HepG2 (cell line): ENCODE measurements at regions not wholly inside any gene's neighbourhood (a gene's known extent, or its start where the extent isn't known, plus 50 kb on each side); places are given as distances from the start of the nearest gene placed in this dataset.

Experiments
- ATAC-seq: fragments of 200-7000 bp; cut with Tn5 transposase; 3 replicates; pipeline ENCODE4 v1.9.1; 2020; ENCODE audit warnings: mild to moderate bottlenecking, moderate library complexity
- BruUV-seq: library from RNA; stranded (reverse); fragments of 400-500 nt; replicated peaks from 2 replicates; lab custom pipeline; 2021; lab: Mats Ljungman, UMichigan
- CTCF ChIA-PET: fragments of 300-600 bp; formaldehyde crosslinking; extraction: SDS; loops from one replicate; lab custom pipeline; 2021; ENCODE audit warnings: low total read pairs, inconsistent platforms, low intra/inter-chr PET ratio; lab: Yijun Ruan, JAX
- POLR2A ChIA-PET: fragments of 350-600 bp; sonication (Branson Sonifier 250); formaldehyde crosslinking; loops from one replicate; lab custom pipeline; 2020; ENCODE audit warnings: antibody characterized with exemption, inconsistent platforms; lab: Yijun Ruan, JAX
- DNase-seq: peaks from one replicate; pipeline ENCODE4 v3.0.0-alpha.2; 2015; ENCODE audit warnings: low spot score
- FAIRE-seq: peaks from 3 replicates; lab custom pipeline; 2011; peaks lifted over from hg19 to GRCh38; lab: Jason Lieb, UNC
- H2AFZ ChIP-seq: one replicate; pipeline ENCODE4 v1.6.1; 2011; ENCODE audit warnings: low read length, inconsistent platforms
- H3K27ac ChIP-seq: fragments of 300-600 bp; 3 replicates; pipeline ENCODE4 v1.8.0; 2011; ENCODE audit warnings: mixed run types, mild to moderate bottlenecking, mixed read lengths, low read length, inconsistent platforms; ENCODE audit not compliant: insufficient read depth; ENCODE audit errors: extremely low read length
- H3K27me3 ChIP-seq, 2 experiments: fragments of 200-600 bp in 1 of 2; 2 replicates in 1 of 2; 3 replicates in 1 of 2; pipeline versions ENCODE4 v1.6.0 to v1.8.0; 2011; ENCODE audit warnings: low read length in 2 of 2, mild to moderate bottlenecking in 2 of 2, moderate library complexity in 2 of 2, inconsistent platforms in 1 of 2; ENCODE audit not compliant: insufficient read depth in 2 of 2, control insufficient read depth in 1 of 2
- H3K36me3 ChIP-seq, 2 experiments: fragments of 200-600 bp in 1 of 2; replicated peaks in 1 of 2; 2 replicates in 1 of 2; 3 replicates in 1 of 2; pipeline versions ENCODE4 v1.5.1 to v1.8.0; 2011; ENCODE audit warnings: low read length in 2 of 2, inconsistent platforms in 1 of 2; ENCODE audit not compliant: insufficient read depth in 2 of 2, control insufficient read depth in 1 of 2
- H3K4me1 ChIP-seq: 2 replicates; pipeline ENCODE4 v1.5.1; 2012; ENCODE audit warnings: low read length, inconsistent platforms; ENCODE audit not compliant: insufficient read depth
- H3K4me2 ChIP-seq: 2 replicates; pipeline ENCODE4 v1.6.0; 2011; ENCODE audit warnings: low read depth, low read length, inconsistent platforms
- H3K4me3 ChIP-seq, 3 experiments: fragments of 200-600 bp in 1 of 3; sonication (generic), shearing (Covaris generic) in 1 of 3; replicated peaks in 1 of 3; 2 replicates each; pipeline ENCODE4 v1.5.1; 2011 to 2016; ENCODE audit warnings: low read length in 3 of 3, inconsistent platforms in 2 of 3, low read depth in 2 of 3, mild to moderate bottlenecking in 2 of 3, control low read depth in 1 of 3, mixed read lengths in 1 of 3; ENCODE audit not compliant: insufficient read depth in 1 of 3
- H3K79me2 ChIP-seq: one replicate; pipeline ENCODE4 v1.6.1; 2011; ENCODE audit warnings: low read length, inconsistent platforms; ENCODE audit not compliant: insufficient read depth
- H3K9ac ChIP-seq: 2 replicates; pipeline ENCODE4 v1.6.0; 2011; ENCODE audit warnings: mild to moderate bottlenecking, low read depth, low read length, inconsistent platforms; ENCODE audit not compliant: insufficient read depth
- H3K9me3 ChIP-seq: 2 replicates; pipeline ENCODE4 v1.5.1; 2012; ENCODE audit warnings: mild to moderate bottlenecking, low read length
- H4K20me1 ChIP-seq: 2 replicates; pipeline ENCODE4 v1.6.0; 2011; ENCODE audit warnings: inconsistent platforms, mild to moderate bottlenecking, low read length, moderate library complexity; ENCODE audit not compliant: insufficient read depth
- BCL6 ChIP-seq: IDR thresholded peaks from 2 replicates; pipeline ENCODE4 v1.6.1; 2016; ENCODE audit warnings: missing genetic modification reagents, missing compliant biosample characterization
- BORCS8-MEF2B ChIP-seq: sonication (generic); formaldehyde crosslinking; IDR thresholded peaks from 2 replicates; pipeline ENCODE4 v1.8.0; 2022; ENCODE audit warnings: mild to moderate bottlenecking, missing genetic modification reagents
- CBX2 ChIP-seq, 2 experiments: fragments of 200-600 bp in 1 of 2; sonication (generic); formaldehyde crosslinking in 1 of 2; IDR thresholded peaks; 2 replicates each; pipeline versions ENCODE4 v1.7.0 to v1.8.1; 2018 to 2022; ENCODE audit warnings: low read depth in 2 of 2, low read length in 1 of 2, mild to moderate bottlenecking in 1 of 2, missing genetic modification reagents in 1 of 2
- EED ChIP-seq: sonication (generic); formaldehyde crosslinking; IDR thresholded peaks from 2 replicates; pipeline ENCODE4 v1.5.0; 2020; ENCODE audit warnings: mild to moderate bottlenecking, missing genetic modification reagents
- FOXJ3 ChIP-seq: sonication (generic); formaldehyde crosslinking; IDR thresholded peaks from 2 replicates; pipeline ENCODE4 v1.4.0; 2020; ENCODE audit warnings: missing genetic modification reagents, mild to moderate bottlenecking, borderline replicate concordance
- PAWR ChIP-seq: sonication (generic); formaldehyde crosslinking; IDR thresholded peaks from 2 replicates; pipeline ENCODE4 v1.4.0; 2020; ENCODE audit warnings: missing genetic modification reagents, mild to moderate bottlenecking, borderline replicate concordance
- SP4 ChIP-seq: sonication (generic); formaldehyde crosslinking; IDR thresholded peaks from 2 replicates; pipeline ENCODE4 v1.8.1; 2023; ENCODE audit warnings: mild to moderate bottlenecking, missing genetic modification reagents
- ZBTB8A ChIP-seq: sonication (generic); formaldehyde crosslinking; IDR thresholded peaks from 2 replicates; pipeline ENCODE4 v1.4.0; 2020; ENCODE audit warnings: mild to moderate bottlenecking, low read depth, missing genetic modification reagents, borderline replicate concordance
- ZNF274 ChIP-seq: sonication (generic); formaldehyde crosslinking; IDR thresholded peaks from 2 replicates; pipeline ENCODE4 v1.5.1; 2020; ENCODE audit warnings: mild to moderate bottlenecking, missing genetic modification reagents
- WGBS: methylation state at CpG from one replicate; pipeline ENCODE4 v1.1.6; 2017; ENCODE audit warnings: low lambda C conversion rate; 5-methylcytosine and 5-hydroxymethylcytosine counted together
- in situ Hi-C: cut with HindIII; loops from 2 replicates; pipeline ENCODE4 v1.10.0; 2017; ENCODE audit warnings: low pct_unique_long_range_greater_than_20kb; ENCODE audit not compliant: extremely low pct_ligation_motif_present
- intact Hi-C: fragments of 100-400 bp; cut with micrococcal nuclease; formaldehyde crosslinking; loops from one replicate; pipeline ENCODE4 v1.10.0; 2022; ENCODE audit not compliant: unreplicated experiment
- TF ChIP-seq, protein P1 (sequence below): sonication (generic); formaldehyde crosslinking; IDR thresholded peaks from 2 replicates; pipeline ENCODE4 v1.4.0; 2020; ENCODE audit warnings: missing genetic modification reagents
- TF ChIP-seq, protein P2 (sequence below): sonication (generic); formaldehyde crosslinking; IDR thresholded peaks from 2 replicates; pipeline ENCODE4 v1.5.1; 2020; ENCODE audit warnings: missing genetic modification reagents, mild to moderate bottlenecking, borderline replicate concordance
- TF ChIP-seq, protein P3 (sequence below): sonication (generic); formaldehyde crosslinking; IDR thresholded peaks from 2 replicates; pipeline ENCODE4 v1.5.1; 2020; ENCODE audit warnings: mild to moderate bottlenecking, moderate library complexity, missing genetic modification reagents

DNA sequence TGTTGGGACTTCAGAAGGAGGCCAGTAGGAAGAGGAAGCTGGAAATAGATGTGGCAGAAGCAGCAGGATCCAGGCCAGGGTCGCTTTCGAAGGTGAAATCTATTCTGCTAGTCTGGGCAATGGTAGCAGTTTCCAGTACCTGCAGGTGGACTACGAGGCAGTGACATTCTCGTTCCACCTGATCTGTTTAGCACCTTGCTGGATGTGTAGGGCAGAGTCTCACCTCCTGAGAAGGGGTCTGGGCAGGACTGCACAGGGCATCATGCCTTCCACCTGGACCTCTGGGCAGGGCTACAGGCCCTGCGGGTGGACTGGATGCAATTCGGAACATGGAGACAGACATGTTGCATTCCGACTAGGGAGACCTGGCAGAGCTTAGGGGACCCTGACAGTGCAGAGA is 254.8 kb upstream of the ZNF32 start:
- Histone ChIP-seq H3K36me3 (no peaks in the 10 kb centered on the region), H3K27ac (no peak overlapping the region), H3K79me2 (no peaks in the 10 kb centered on the region), H2AFZ (no peak overlapping the region), H4K20me1 (no peaks in the 10 kb centered on the region), H3K4me2 (no peak overlapping the region), H3K4me1 (peaks cover 25% of the 10 kb centered on the region), H3K27me3 (no peaks in the 10 kb centered on the region), H3K9me3 (no peaks in the 10 kb centered on the region), H3K4me3 (no peak overlapping the region), H3K9ac (no peak overlapping the region)
- intact Hi-C loops (no loop called here), in situ Hi-C loops (no loop called here)
- DNase-seq = no peak
- BruUV-seq = no TSS peak
- ATAC-seq = peak; percentile 18; the same call in 1 of the 3 replicates
- TF ChIP-seq PAWR (CRISPR knock-in tag) = no peak
- 66% methylated on average over 6 of the region's 7 CpGs for WGBS
- POLR2A ChIA-PET = no interaction called here
- CTCF ChIA-PET = no interaction called here
- FAIRE-seq = no peak

DNA sequence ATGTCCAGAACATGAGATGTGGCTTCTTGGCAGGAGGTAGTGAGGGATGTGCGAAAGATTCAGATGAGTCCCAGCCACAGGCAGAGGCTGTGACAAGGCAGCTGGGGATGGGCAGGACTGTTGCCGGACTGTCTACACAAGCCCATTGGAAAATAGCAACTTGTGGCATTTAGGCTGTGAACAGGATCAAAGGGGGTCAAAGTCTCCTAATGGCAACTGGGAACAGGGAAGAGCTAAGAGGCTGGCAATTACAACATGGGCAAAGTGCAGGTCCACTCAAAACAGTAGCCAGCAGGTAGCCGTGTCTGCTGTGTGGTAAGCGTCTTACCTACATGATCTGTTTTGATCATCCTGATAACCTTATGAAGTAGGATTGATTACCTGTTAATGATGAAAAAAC is 254.2 kb upstream of the ZNF32 start:
- FAIRE-seq = no peak
- Histone ChIP-seq H3K27ac (no peak overlapping the region), H3K36me3 (no peaks in the 10 kb centered on the region), H3K4me1 (peaks cover 25% of the 10 kb centered on the region), H3K9ac (no peak overlapping the region), H3K27me3 (no peaks in the 10 kb centered on the region), H3K79me2 (no peaks in the 10 kb centered on the region), H3K4me3 (no peak overlapping the region), H2AFZ (no peak overlapping the region), H3K4me2 (peak overlapping the region; percentile 59), H4K20me1 (no peaks in the 10 kb centered on the region), H3K9me3 (no peaks in the 10 kb centered on the region)
- ChIA-PET POLR2A (no interaction called here), CTCF (no interaction called here)
- peak; percentile 95 for ATAC-seq
- intact Hi-C loops = no loop called here
- in situ Hi-C loops = no loop called here
- 8% methylated on average over 4 of the region's 4 CpGs for WGBS
- BruUV-seq = no TSS peak
- peak; percentile 75 for DNase-seq
- no peak for TF ChIP-seq EED (CRISPR knock-in tag)
- TF ChIP-seq, protein P1, sequence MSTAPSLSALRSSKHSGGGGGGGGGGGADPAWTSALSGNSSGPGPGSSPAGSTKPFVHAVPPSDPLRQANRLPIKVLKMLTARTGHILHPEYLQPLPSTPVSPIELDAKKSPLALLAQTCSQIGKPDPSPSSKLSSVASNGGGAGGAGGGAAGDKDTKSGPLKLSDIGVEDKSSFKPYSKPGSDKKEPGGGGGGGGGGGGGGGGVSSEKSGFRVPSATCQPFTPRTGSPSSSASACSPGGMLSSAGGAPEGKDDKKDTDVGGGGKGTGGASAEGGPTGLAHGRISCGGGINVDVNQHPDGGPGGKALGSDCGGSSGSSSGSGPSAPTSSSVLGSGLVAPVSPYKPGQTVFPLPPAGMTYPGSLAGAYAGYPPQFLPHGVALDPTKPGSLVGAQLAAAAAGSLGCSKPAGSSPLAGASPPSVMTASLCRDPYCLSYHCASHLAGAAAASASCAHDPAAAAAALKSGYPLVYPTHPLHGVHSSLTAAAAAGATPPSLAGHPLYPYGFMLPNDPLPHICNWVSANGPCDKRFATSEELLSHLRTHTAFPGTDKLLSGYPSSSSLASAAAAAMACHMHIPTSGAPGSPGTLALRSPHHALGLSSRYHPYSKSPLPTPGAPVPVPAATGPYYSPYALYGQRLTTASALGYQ (CRISPR knock-in tag) = no peak
- no peak for TF ChIP-seq ZNF274 (CRISPR knock-in tag)
- TF ChIP-seq, protein P2, sequence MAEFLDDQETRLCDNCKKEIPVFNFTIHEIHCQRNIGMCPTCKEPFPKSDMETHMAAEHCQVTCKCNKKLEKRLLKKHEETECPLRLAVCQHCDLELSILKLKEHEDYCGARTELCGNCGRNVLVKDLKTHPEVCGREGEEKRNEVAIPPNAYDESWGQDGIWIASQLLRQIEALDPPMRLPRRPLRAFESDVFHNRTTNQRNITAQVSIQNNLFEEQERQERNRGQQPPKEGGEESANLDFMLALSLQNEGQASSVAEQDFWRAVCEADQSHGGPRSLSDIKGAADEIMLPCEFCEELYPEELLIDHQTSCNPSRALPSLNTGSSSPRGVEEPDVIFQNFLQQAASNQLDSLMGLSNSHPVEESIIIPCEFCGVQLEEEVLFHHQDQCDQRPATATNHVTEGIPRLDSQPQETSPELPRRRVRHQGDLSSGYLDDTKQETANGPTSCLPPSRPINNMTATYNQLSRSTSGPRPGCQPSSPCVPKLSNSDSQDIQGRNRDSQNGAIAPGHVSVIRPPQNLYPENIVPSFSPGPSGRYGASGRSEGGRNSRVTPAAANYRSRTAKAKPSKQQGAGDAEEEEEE (CRISPR knock-in tag) = no peak
- TF ChIP-seq BORCS8-MEF2B (CRISPR knock-in tag) = no peak
- TF ChIP-seq CBX2 (IDR thresholded peaks at IDR 0.05; ENCODE audit: low read depth, low read length) = no peak
- no peak for TF ChIP-seq CBX2 (CRISPR knock-in tag; IDR thresholded peaks at IDR 0.05; ENCODE audit: low read depth)
- TF ChIP-seq, protein P3, sequence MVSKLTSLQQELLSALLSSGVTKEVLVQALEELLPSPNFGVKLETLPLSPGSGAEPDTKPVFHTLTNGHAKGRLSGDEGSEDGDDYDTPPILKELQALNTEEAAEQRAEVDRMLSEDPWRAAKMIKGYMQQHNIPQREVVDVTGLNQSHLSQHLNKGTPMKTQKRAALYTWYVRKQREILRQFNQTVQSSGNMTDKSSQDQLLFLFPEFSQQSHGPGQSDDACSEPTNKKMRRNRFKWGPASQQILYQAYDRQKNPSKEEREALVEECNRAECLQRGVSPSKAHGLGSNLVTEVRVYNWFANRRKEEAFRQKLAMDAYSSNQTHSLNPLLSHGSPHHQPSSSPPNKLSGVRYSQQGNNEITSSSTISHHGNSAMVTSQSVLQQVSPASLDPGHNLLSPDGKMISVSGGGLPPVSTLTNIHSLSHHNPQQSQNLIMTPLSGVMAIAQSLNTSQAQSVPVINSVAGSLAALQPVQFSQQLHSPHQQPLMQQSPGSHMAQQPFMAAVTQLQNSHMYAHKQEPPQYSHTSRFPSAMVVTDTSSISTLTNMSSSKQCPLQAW (CRISPR knock-in tag) = no peak
- TF ChIP-seq FOXJ3 = 0 out of 2 replicates have a peak, but pooled peaks have one; percentile 34
- no peak for TF ChIP-seq SP4 (CRISPR knock-in tag)
- no peak for TF ChIP-seq ZBTB8A (CRISPR knock-in tag)
- peak; percentile 31; the same call in 1 of the 2 replicates for TF ChIP-seq BCL6 (CRISPR knock-in tag)
